GM19239 (cell line): ENCODE measurements at regions not wholly inside any gene's neighbourhood (a gene's known extent, or its start where the extent isn't known, plus 50 kb on each side); places are given as distances from the start of the nearest gene placed in this dataset.
"Not testable (repeated sequence)": the region's sequence is repeated elsewhere in the genome, so short reads cannot be mapped to it uniquely, and the experiment has no call there.

Source experiments
- DNase-seq: peaks from one replicate; pipeline ENCODE4 v3.0.0; 2011; ENCODE audit warnings: low spot score; ENCODE audit not compliant: insufficient read length
- FAIRE-seq: peaks from 2 replicates; lab custom pipeline; 2011; peaks lifted over from hg19 to GRCh38; lab: Jason Lieb, UNC

DNA sequence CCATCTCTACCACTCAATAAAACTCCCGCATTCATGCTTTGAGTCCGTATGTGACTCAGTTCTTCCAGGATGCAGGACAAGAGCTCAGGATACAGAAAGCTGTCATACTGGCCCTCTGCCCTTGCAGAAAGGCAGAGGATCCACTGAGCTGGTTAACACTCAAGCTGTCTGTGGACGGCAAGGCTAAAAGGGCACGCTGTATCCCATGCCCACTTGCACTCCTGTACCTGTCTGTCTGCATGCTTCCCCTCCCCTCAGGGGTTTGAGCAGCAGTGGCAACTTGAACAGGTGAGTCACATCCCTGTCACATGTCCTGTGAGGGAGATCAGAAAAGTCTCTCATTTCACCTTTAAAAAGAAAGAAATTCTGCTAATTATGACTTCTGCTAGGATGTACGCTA is 293.8 kb downstream of the HS3ST3B1 start:
- FAIRE-seq (no peak), DNase-seq (no peak)

DNA sequence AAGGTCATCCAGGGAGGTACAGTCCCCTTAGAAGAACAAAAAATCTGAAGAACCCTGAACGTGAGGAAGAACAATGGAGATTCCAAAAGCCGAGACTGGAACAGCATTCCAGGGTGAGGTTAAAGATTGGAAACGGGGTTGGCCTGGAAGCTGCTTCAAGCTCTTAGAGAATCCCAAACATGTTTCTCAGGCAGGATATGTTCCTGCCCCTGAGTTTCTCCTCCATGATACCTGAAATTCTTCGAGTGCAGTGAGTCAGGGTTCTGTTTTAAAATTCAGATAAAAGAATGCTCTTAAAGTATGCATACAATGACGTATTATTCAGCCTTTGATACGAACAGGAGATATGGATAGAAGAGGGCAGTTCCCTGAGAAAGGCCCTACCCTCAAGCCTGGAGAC is 293.1 kb downstream of the HS3ST3B1 start:
- DNase-seq (no peak), FAIRE-seq (no peak)

DNA sequence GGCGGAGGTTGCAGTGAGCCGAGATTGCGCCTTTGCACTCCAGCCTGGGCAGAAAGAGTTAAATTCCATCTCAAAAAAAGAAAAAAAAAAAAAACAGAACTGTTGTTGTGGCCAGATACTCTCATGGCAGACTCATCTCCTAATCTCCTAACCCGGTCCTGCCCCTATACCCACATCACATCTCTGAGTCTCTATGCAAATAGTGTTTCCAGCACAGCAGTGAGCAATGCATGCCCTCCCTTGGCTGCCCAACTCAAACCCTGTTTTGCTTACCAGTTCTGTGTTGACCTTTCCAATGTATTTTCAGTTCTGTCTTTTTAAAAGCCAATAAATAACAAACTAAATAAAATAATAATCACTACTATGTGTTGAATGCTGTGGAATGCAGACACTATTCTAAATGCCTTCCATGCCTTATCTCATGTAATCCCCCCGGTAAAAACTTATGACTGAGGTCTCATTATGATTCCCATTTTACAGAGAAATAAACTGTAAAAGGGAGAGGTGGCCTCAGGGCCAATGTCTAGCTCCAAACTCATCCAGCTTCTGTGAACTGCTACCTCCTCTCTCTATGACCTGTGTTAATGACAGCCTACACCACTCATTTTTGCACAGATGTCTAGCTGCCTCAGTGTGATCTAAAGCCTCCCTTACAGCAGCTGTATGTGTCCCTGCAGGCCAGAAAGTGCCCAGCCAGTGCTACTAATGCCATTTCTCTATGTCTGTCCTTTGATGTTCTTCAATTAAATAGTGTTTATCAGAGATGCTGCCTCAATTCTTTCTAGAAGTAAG is 289.8 kb downstream of the HS3ST3B1 start:
- DNase-seq (no peak), FAIRE-seq (no peak)

DNA sequence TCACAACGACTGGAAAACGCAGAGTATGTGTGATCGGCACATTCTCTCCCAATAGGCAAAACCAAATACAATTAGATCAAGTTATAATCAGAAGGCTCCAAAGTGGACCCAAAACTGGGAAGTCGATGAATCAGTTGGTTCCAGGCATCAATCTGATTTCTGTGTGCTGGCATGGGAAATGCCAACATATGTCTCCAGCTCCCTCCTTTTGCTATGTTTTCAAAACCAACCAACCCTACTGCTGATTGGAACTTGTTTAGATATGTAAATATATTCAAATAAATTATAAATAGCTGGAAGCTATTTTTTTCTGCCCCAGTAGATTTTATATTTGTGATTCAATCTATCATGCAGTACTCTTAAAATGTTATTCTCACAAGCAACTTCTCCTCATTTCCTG is 284.2 kb downstream of the HS3ST3B1 start:
- no peak for DNase-seq
- FAIRE-seq, result no peak

DNA sequence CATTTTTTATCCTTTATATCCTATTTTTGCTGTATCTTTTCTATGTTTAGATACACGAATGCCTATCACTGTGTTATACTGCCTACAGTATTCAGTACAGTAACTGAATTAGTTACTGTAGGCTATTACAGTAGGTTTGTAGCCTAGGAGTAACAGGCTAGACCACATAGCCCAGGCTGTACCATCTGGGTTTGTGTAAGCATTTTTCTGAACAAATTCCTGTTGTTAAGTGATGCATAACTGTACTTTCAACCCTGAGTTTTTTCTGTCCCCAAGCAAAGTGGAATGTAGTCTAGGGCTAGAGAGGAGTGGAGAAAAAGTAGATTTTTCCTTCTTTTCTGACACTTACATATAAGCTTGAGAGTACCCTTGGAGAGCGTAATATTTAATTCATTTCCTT is 282.1 kb downstream of the HS3ST3B1 start:
- FAIRE-seq (no peak), DNase-seq (no peak)

DNA sequence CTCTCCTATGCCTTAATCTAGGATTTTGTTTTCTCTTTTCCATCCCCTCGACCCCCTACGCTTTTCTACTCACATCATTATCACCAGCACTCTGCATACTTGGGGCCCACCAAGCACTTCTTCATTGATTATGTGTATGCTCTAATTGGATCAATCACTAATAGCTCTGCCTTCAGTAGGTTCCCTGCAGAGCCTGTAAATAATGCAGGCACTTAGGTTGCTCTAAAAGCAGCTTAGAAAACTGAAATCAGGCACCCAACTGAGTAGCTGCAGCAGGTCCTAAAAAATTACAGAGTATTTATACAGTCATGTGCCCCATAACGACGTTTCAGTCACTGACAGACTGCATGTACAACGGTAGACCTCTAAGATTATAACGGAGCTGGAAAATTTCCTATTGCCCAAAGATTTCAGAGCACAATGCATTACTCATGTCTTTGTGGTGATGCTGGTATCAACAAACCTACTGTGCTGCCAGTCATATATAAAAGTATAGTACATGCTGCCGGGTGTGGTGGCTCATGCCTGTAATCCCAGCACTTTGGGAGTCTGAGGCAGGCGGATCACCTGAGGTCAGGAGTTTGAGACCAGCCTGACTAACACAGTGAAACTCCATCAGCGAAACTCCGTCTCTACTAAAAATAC is 280.4 kb downstream of the HS3ST3B1 start:
- DNase-seq (no peak), FAIRE-seq (no peak)

DNA sequence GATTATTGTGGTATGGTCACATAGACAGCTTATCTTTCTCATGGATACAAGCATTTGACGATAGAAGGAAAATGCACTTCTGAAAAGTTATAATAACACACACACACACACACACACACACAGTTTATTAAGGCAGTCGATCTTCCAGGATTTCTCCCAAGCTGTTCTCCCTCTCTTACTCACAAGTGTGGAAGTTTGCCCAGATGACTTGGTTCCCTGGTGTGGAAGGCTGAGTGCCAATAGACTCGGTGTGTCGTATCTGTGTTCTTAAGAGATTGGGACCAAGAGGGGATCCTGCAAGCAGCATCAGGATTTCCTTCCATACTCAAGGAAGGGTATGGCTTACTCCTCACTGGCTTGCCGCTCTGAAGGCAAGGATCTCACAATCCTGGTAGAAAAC is 279.6 kb downstream of the HS3ST3B1 start:
- FAIRE-seq (no peak), DNase-seq (no peak)

DNA sequence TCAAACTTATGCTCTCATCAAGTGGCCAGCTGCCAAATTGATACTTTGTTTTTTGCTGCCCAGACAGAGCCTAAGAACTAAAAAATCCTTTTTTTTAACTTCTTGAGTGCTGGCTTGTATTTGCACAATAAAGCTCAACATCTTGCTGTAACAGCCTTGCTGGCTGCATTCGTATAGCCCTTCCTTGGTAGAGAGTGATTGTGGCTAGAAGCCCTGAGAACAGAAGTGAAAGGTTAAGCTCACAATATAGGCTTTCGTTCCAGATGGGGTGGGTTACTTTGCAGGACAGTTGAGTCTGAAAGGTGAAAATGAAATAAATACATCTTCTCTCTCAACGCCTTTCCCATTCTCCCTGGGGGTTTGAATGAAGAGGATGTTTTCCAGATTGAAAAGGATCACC is 278.8 kb downstream of the HS3ST3B1 start:
- FAIRE-seq (no peak), DNase-seq (no peak)

DNA sequence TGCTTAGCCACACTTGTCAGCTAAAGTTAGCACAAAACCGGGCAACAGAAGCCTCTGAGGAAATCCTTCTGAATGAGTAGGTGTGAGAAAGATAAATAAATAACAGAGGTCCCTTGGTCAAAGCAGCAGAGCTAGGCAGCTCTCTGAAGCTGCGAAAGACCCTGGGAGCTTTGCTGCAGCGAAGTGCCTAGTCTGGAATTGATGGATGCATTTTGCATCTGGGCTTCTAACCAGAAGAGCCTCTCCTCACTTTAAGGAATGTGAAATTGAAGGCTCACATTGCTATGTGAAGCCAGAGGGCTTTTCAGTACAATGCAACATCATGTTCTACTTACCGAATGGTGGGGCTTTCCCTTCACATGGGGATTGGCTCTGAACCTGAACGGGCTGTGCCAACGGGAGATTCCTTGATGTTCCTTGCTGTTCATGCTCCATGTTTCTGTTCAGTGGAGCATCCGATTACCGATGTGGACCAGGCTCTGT is 274.6 kb downstream of the HS3ST3B1 start:
- DNase-seq, result no peak
- no peak for FAIRE-seq

DNA sequence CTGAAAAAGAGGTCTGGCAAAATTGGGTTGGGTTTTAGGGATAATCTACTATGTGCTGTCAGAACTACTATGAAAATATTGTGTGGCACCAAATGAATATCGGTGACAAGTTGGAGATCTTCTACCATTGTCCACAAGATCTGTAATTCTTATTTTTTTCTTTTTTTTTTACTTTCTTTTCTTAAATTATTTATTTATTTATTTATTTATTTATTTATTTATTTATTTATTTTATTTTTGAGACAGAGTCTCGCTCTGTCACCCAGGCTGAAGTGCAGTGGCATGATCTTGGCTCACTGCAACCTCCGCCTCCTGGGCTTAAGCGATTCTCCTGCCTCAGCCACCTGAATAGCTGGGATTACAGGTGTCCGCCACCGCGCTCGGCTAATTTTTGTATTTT is 259.4 kb downstream of the HS3ST3B1 start:
- FAIRE-seq, DNase-seq: not testable (repeated sequence)

DNA sequence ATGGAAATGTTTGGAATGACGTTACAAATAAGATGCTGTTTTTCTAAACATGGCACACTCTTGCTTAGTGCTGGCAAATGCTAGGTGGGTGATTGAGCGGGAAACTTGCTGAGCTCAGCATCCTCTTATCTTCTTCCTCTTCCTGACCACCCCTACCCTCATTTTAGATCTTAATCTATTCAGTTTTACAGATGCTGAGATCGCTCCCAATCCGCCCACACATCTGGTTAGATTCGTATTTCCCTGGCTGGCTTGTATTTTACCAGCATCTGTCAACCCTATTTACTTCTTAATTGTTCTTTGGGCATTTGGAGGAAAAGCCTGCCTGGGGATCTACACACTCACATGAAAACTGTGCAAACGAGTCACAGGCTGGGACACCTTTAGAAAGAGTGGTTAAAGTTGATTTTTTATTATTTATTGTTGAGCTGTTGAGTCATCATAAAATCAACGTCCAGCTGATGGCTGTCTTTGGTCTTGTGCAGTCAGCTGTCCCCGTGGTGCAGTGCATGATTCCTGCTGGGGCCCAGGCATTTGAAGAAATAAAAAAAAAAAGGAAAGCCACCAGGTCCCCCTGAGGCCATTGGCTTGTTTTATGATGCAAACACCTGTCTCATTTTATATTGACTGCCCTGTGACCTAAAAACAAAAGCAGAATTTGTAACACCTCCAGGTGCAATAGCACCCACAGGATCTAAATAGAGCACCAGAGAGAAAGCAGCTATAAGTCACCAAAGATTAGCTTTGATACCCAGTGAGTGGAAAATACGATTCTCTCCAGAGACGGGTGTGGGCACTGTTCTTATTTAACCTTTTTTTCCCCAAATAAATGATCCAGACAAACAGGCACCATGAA is 258.6 kb downstream of the HS3ST3B1 start:
- no peak for FAIRE-seq

DNA sequence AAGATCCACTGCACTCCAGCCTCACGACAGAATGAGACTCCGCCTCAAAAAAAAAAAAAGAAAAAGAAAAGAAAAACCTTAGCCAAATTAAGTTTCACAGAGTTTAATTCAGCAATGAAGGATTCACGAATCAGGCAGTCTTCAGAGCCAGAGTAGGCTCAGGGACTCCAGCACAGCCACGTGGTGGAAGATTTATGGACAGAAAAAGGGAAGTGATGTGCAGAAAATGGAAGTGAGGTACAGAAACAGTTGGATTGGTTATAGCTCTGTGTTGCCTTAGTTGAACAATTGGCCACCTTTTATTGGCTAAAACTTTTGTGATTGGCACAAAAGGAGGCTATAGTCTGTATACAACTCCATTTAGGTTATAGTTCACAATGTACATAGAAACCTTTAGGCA is 256.6 kb downstream of the HS3ST3B1 start:
- FAIRE-seq, result no peak
- DNase-seq, result no peak

More for the DNA sequence above, 258.6 kb downstream of the HS3ST3B1 start:
- no peak for DNase-seq

DNA sequence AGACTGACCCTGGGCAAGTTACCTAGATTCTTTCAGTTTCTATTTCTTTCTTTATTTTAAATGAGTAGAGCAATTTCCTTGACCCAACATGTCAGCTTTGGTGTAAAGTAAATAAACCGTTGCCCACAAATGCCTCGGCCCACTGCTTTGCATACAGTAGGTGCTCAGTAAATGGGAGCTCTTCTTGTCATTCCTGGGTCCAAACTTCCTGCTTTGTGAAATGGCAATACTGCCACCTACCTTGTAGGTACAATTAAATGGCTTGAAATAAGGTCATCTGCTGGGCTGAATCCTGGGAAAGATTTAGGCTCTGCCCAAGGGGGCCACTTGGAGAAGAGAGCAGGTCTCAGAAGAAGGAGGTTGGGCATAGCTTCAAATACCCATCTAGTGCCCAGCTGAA is 253.0 kb downstream of the HS3ST3B1 start:
- FAIRE-seq (no peak), DNase-seq (no peak)

DNA sequence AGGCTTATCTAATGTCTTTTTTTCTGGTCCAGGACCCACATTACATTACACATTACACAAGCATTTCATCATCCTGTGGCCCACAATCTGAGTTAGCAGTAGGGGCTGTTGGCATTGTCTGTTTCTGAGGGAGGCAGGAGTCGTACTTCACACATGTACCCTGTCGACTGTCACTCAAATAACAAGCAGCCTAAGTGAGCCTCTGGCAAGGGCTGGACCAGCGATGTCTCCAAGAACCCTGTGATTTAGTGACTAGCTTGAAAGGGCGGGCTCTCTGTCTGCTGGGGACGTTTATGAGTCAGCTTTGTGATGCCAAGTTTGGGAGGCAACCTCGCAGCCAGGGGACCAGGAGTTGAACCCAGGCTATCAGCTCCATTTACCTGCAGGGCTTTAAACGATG is 251.4 kb downstream of the HS3ST3B1 start:
- no peak for FAIRE-seq
- DNase-seq, result no peak

DNA sequence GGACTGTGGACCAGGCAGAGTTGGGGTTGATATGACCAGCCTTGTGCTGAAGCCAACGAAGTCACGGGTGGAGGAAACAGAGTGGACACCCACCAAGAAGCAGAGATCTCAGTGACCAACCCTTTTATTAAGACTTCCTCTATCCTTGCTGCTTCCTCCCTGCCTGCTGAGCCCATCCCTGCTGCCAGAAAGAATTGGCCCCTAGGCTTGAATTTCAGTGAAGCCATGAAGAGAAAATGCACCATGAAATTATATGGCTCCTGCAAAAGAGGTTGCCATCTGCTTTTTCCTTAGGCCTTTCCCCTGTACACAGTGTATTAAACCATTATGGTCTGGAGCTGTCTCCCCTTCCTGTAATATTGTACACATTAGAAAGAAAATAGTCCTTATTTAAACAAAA is 246.7 kb downstream of the HS3ST3B1 start:
- FAIRE-seq (no peak), DNase-seq (no peak)

DNA sequence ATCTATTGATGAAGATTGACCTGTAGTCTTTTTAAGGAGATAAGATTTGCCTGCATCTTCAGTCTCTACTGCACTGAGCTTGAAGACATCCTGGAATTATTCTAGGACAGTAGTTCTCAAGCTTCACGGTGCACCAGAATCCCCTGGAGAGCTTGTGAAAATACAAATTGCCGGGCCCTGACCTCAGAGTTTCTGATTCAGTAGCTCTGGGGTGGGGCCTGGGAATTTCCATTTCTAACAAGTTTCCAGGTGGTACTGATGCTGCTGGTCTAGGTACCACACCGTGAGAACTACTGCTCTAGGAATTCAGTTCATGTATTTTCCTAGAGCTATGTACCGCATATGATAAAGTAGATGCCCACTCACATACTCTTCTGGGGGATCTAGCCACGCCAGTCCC is 246.1 kb downstream of the HS3ST3B1 start:
- DNase-seq (no peak), FAIRE-seq (no peak)

DNA sequence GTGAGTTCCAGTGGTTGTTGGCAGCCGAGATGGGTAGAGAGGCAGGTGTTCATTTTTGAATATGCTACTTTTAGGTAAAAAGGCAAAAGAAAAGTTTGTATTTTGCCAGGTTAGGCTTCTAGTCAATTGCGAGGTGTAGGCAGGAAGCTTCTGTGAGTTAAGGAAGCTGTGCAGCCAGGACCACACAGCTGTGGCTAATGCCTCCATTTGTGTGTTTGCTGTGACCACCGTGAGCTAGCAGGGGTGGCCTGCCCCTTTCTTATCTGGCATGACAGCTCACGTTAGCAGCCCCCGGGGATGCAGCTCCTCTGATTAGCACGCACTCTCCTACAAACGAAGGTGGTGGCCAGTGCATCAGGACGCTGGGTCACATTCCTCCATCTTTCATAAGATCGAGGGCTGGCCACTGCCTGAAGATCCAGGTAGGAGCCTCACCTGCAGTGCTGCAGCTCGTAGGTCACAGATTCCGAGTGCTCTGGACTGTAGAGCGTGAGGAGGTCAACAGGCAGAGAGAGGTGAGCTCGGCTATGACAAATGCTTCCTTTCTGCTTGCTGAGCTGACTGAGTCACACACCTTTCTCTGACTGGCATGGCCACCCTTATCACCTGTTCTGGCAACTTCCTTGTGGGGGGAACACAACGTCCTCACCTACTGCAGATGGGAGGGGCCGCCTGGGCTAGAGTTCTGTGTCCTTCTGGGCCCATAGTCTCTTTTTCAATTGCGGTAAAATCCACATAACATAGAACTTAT is 244.4 kb downstream of the HS3ST3B1 start:
- DNase-seq (no peak), FAIRE-seq (no peak)

DNA sequence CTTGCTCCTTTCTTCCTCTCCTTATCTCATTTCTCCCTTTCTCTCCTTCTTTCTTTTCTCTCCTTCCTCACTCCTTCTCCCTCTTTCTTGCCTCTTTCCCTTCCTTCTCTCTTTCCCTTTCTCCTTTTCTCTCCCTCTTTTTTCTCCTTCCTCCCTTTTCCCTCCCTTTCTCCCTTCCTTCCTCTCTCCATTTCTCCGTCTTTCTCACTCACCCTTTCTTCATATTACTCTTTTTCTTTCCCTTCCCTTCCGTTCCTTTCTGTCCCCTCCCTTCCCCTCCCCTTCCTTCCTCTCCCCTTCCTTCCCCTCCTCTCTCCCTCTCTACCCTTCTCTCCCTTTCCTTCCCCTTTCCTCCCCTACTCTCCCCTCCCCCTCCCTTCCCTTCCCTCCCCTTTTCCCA is 240.8 kb downstream of the HS3ST3B1 start:
- FAIRE-seq (no peak), DNase-seq (no peak)

DNA sequence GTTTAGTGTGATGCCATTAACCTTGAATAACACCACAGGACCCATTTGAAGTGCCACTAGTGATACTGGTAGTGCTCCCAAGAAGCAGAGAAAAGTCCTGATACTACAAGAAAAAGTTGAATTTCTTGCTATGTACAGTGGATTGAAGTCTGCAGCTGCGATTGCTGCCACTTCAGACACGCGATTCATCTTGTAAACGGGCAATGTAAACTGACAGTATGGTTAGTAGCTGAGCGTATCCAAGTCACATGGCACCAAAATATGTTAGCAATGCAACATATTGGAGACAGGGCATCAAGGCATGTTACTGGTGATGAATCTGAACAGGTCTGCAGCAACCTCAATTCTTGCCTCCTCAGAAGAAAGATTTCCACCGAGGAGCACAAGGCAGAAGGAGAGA is 238.9 kb downstream of the HS3ST3B1 start:
- FAIRE-seq (no peak), DNase-seq (no peak)

DNA sequence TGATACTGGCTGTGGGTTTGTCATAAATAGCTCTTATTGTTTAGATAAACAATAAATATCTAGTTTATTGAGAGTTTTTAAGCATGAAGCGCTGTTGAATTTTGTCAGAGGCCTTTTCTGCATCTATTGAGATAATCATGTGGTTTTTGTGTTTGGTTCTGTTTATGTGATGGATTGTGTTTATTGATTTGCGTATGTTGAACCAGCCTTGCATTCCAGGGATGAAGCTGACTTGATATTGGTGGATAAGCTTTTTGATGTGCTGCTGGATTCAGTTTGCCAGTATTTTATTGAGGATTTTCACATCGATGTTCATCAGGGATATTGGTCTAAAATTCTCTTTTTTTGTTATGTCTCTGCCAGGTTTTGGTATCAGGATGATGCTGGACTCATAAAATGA is 231.4 kb downstream of the HS3ST3B1 start:
- FAIRE-seq, DNase-seq: not testable (repeated sequence)
